HG02870 (cell line): ENCODE measurements at regions not wholly inside any gene's neighbourhood (a gene's known extent, or its start where the extent isn't known, plus 50 kb on each side); places are given as distances from the start of the nearest gene placed in this dataset.

Experiments
- ATAC-seq: cut with Tn5 transposase; IDR thresholded peaks from one replicate; pipeline ENCODE4 v1.9.1; 2021; ENCODE audit warnings: mild to moderate bottlenecking, moderate library complexity; ENCODE audit not compliant: unreplicated experiment

- no peak for ATAC-seq
Measured at GRCh38 chr9:16025627-16026026, 472.8 kb downstream of the CCDC171 start.

- ATAC-seq = no peak
Measured at GRCh38 chr9:16026886-16027285, 474.0 kb downstream of the CCDC171 start.

GRCh38 chr9:16028548-16028947 lies 475.7 kb downstream of the CCDC171 start:
- no peak for ATAC-seq

- ATAC-seq = no peak
Measured at GRCh38 chr9:16029046-16029615, 476.3 kb downstream of the CCDC171 start.

- ATAC-seq = no peak
Measured at GRCh38 chr9:16029796-16030363, 477.0 kb downstream of the CCDC171 start.

- peak; percentile 97 for ATAC-seq
Measured at GRCh38 chr9:16030528-16031185, 477.8 kb downstream of the CCDC171 start.

GRCh38 chr9:16031486-16031885 lies 478.6 kb downstream of the CCDC171 start:
- no peak for ATAC-seq

GRCh38 chr9:16031971-16032370 lies 479.1 kb downstream of the CCDC171 start:
- no peak for ATAC-seq

- no peak for ATAC-seq
Measured at GRCh38 chr9:16032799-16033198, 480.0 kb downstream of the CCDC171 start.

- no peak for ATAC-seq
Measured at GRCh38 chr9:16033253-16033652, 480.4 kb downstream of the CCDC171 start.

GRCh38 chr9:16033921-16034691 lies 481.3 kb downstream of the CCDC171 start:
- no peak for ATAC-seq

- ATAC-seq = peak; percentile 69
Measured at GRCh38 chr9:16039218-16039987, 486.6 kb downstream of the CCDC171 start.

- ATAC-seq = peak; percentile 19
Measured at GRCh38 chr9:16039988-16040761, 487.3 kb downstream of the CCDC171 start.

GRCh38 chr9:16043756-16044578 lies 491.1 kb downstream of the CCDC171 start:
- no peak for ATAC-seq

- no peak for ATAC-seq
Measured at GRCh38 chr9:16044579-16044881, 491.7 kb downstream of the CCDC171 start.

- ATAC-seq = no peak
Measured at GRCh38 chr9:16045651-16046280, 492.9 kb downstream of the CCDC171 start.

- peak; percentile 44 for ATAC-seq
Measured at GRCh38 chr9:16046713-16047112, 493.9 kb downstream of the CCDC171 start.

GRCh38 chr9:16048129-16048528 lies 495.3 kb downstream of the CCDC171 start:
- ATAC-seq = no peak

- ATAC-seq = no peak
Measured at GRCh38 chr9:16052146-16052545, 499.3 kb downstream of the CCDC171 start.
